ENCODE measurements at regions not wholly inside any gene's neighbourhood (a gene's known extent, or its start where the extent isn't known, plus 50 kb on each side); places are given as distances from the start of the nearest gene placed in this dataset.

DNA sequence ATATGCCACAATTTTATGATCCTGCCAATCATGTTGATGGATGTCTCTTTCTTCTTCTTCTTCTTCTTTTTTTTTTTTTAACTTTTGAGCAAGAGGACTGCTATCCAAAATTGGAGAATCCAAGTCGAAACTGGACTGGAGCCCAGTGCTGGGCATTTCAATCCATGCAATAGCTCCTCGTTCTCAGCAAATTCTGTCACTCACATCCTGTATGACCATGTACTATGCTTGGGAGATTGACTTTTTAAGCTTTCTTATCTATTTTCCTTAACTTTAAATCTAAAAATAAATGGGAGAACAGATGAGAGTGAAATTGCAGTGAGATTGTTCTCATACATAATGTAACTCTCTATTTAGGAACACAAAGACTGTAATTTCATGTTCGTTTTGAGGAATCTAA lies 123.0 kb upstream of the PUDP start:
- DNase-seq: no peak
- H3K9me3 Mint-ChIP-seq: no peaks in the 10 kb centered on the region
- POLR2A ChIA-PET: no interaction called here
- Histone ChIP-seq H3K4me1 (ENCODE audit: insufficient read depth, low read length) (no peaks in the 10 kb centered on the region), H3K27ac (ENCODE audit: low read depth, low read length) (no peak overlapping the region), H3K36me3 (ENCODE audit: insufficient read depth, low read length) (no peaks in the 10 kb centered on the region), H3K27me3 (ENCODE audit: insufficient read depth, low read length, poor library complexity, severe bottlenecking) (no peaks in the 10 kb centered on the region), H3K9me3 (ENCODE audit: low read length) (no peaks in the 10 kb centered on the region), H3K4me3 (ENCODE audit: low read length) (no peak overlapping the region)
- no peak overlapping the region for H3K27ac Mint-ChIP-seq
- no peak overlapping the region for H3K4me3 Mint-ChIP-seq
- H3K27me3 Mint-ChIP-seq: no peaks in the 10 kb centered on the region
- H3K4me1 Mint-ChIP-seq: no peaks in the 10 kb centered on the region
- peaks cover 0 to 5% (median 0%) of the 10 kb centered on the region in 3 donors for H3K36me3 Mint-ChIP-seq
- CTCF ChIA-PET: no interaction called here

DNA sequence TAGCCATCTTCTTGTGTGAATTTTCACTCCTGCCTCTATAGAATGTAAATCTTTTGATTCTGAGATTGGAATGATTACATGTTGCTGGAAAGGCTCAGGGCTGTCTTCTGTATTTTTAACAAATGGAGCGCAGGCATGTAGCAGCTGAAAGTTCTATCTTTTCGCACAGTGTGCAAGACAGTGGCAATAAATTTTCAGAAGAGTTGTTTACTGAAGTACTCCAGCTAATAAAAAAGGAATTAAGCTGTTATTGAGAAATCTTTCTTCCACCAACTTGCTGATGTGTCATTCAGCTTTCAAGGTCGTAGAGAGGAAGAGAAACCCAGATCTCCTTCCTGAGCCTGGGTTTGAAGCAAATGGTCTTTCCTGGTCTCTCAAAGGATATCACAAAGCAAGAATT lies 122.0 kb upstream of the PUDP start:
- Mint-ChIP-seq H3K36me3 (peaks cover 0 to 5% (median 0%) of the 10 kb centered on the region in 3 donors), H3K4me1 (no peaks in the 10 kb centered on the region), H3K27me3 (no peaks in the 10 kb centered on the region), H3K27ac (no peak overlapping the region), H3K4me3 (no peak overlapping the region), H3K9me3 (no peaks in the 10 kb centered on the region)
- Histone ChIP-seq H3K4me3 (ENCODE audit: low read length) (no peak overlapping the region), H3K36me3 (ENCODE audit: insufficient read depth, low read length) (no peaks in the 10 kb centered on the region), H3K27me3 (ENCODE audit: insufficient read depth, low read length, poor library complexity, severe bottlenecking) (no peaks in the 10 kb centered on the region), H3K4me1 (ENCODE audit: insufficient read depth, low read length) (no peaks in the 10 kb centered on the region), H3K27ac (ENCODE audit: low read depth, low read length) (no peak overlapping the region), H3K9me3 (ENCODE audit: low read length) (no peaks in the 10 kb centered on the region)
- POLR2A ChIA-PET: no interaction called here
- CTCF ChIA-PET: no interaction called here
- no peak for DNase-seq

GRCh38 chrX:7269589-7269988 lies 121.6 kb upstream of the PUDP start:
- no peak for DNase-seq
- H3K9me3 Mint-ChIP-seq: no peaks in the 10 kb centered on the region
- H3K4me3 Mint-ChIP-seq: no peak overlapping the region
- Histone ChIP-seq H3K27ac (ENCODE audit: low read depth, low read length) (no peak overlapping the region), H3K36me3 (ENCODE audit: insufficient read depth, low read length) (no peaks in the 10 kb centered on the region), H3K27me3 (ENCODE audit: insufficient read depth, low read length, poor library complexity, severe bottlenecking) (no peaks in the 10 kb centered on the region), H3K4me1 (ENCODE audit: insufficient read depth, low read length) (no peaks in the 10 kb centered on the region), H3K4me3 (ENCODE audit: low read length) (no peak overlapping the region), H3K9me3 (ENCODE audit: low read length) (no peaks in the 10 kb centered on the region)
- peaks cover 0 to 5% (median 0%) of the 10 kb centered on the region in 3 donors for H3K36me3 Mint-ChIP-seq
- no peak overlapping the region for H3K27ac Mint-ChIP-seq
- no peaks in the 10 kb centered on the region for H3K27me3 Mint-ChIP-seq
- ChIA-PET POLR2A (no interaction called here), CTCF (no interaction called here)
- no peaks in the 10 kb centered on the region for H3K4me1 Mint-ChIP-seq

DNA sequence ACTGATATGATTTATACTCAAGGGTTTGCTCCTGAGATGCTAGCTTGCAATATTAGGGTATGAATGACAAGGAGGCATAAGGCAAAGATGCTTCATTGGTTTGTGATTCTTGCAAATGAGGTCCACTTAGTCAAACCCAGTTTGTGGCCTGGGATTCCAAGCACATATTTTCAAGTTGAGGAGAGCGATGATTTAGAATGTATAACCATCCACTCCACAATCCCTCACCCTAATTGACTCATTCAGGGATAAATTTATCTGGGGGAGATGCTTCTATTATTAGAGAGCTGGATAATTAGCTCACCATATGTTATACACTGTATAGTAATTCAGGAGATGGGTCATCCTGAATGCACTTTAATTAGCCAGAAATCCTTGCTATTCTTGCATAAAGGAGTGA lies 118.3 kb upstream of the PUDP start:
- Histone ChIP-seq H3K9me3 (ENCODE audit: low read length) (no peaks in the 10 kb centered on the region), H3K4me3 (ENCODE audit: low read length) (no peak overlapping the region), H3K4me1 (ENCODE audit: insufficient read depth, low read length) (no peaks in the 10 kb centered on the region), H3K36me3 (ENCODE audit: insufficient read depth, low read length) (no peaks in the 10 kb centered on the region), H3K27me3 (ENCODE audit: insufficient read depth, low read length, poor library complexity, severe bottlenecking) (no peaks in the 10 kb centered on the region), H3K27ac (ENCODE audit: low read depth, low read length) (no peak overlapping the region)
- no peaks in the 10 kb centered on the region for H3K27me3 Mint-ChIP-seq
- ChIA-PET CTCF (no interaction called here), POLR2A (no interaction called here)
- no peak overlapping the region for H3K27ac Mint-ChIP-seq
- no peak for DNase-seq
- H3K9me3 Mint-ChIP-seq: no peaks in the 10 kb centered on the region
- H3K4me1 Mint-ChIP-seq: no peaks in the 10 kb centered on the region
- no peak overlapping the region for H3K4me3 Mint-ChIP-seq
- H3K36me3 Mint-ChIP-seq: peaks cover 6 to 14% (median 8%) of the 10 kb centered on the region in 3 donors

DNA sequence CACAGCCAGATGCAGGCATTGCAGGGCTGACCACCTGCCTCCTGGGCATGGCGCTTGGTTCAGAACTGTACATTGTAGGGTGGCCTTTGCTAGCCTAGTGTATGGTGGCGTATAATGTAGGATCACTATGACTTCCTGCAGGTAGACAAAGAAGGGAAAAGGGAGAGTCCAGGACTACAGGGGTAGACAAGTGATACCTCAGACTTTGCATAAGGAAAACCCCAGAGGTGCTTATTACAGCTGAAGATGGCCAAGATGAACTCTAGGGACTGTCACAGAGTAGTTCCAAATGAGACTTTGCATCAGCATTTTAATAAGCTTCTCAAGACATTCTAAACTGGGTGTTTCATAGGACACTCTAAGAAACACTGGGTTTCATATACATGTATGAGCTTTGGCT lies 116.4 kb upstream of the PUDP start:
- POLR2A ChIA-PET: no interaction called here
- no peak overlapping the region for H3K4me3 Mint-ChIP-seq
- H3K36me3 Mint-ChIP-seq: peaks cover 18 to 22% (median 21%) of the 10 kb centered on the region in 3 donors
- H3K9me3 Mint-ChIP-seq: peaks cover 0 to 2% (median 0%) of the 10 kb centered on the region in 5 donors
- Histone ChIP-seq H3K9me3 (ENCODE audit: low read length) (no peaks in the 10 kb centered on the region), H3K36me3 (ENCODE audit: insufficient read depth, low read length) (no peaks in the 10 kb centered on the region), H3K4me1 (ENCODE audit: insufficient read depth, low read length) (no peaks in the 10 kb centered on the region), H3K4me3 (ENCODE audit: low read length) (no peak overlapping the region), H3K27me3 (ENCODE audit: insufficient read depth, low read length, poor library complexity, severe bottlenecking) (no peaks in the 10 kb centered on the region), H3K27ac (ENCODE audit: low read depth, low read length) (no peak overlapping the region)
- CTCF ChIA-PET: no interaction called here
- no peaks in the 10 kb centered on the region for H3K27me3 Mint-ChIP-seq
- no peak for DNase-seq
- H3K27ac Mint-ChIP-seq: no peak overlapping the region
- H3K4me1 Mint-ChIP-seq: no peaks in the 10 kb centered on the region

DNA sequence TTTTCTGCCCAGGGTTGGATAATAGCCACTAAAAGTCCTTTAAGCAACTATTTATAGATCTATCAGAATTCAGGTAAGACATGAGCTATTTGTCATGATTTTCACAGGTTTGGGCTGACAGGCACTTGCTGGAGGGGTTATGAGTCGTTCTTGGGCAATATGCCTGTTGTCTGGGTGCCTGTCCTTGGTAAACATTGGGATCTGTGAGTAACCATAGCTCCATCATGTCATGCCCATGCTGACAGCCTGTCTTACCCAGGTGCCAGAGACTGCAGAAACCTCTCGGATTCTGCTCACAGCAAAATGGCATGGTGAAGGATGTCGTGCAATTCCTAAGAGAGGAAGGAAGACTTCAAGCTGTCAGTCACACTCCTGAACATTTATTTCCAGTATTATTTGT lies 116.0 kb upstream of the PUDP start:
- Mint-ChIP-seq H3K27ac (no peak overlapping the region), H3K27me3 (no peaks in the 10 kb centered on the region), H3K4me3 (no peak overlapping the region), H3K9me3 (peaks cover 0 to 3% (median 0%) of the 10 kb centered on the region in 5 donors), H3K36me3 (peaks cover 20 to 25% (median 24%) of the 10 kb centered on the region in 3 donors), H3K4me1 (no peaks in the 10 kb centered on the region)
- no peaks in the 10 kb centered on the region for H3K36me3 ChIP-seq (ENCODE audit: insufficient read depth, low read length)
- H3K27ac ChIP-seq (ENCODE audit: low read depth, low read length): no peak overlapping the region
- H3K4me1 ChIP-seq (ENCODE audit: insufficient read depth, low read length): no peaks in the 10 kb centered on the region
- DNase-seq: no peak
- CTCF ChIA-PET: no interaction called here
- POLR2A ChIA-PET: no interaction called here
- no peaks in the 10 kb centered on the region for H3K9me3 ChIP-seq (ENCODE audit: low read length)
- no peak overlapping the region for H3K4me3 ChIP-seq (ENCODE audit: low read length)
- H3K27me3 ChIP-seq (ENCODE audit: insufficient read depth, low read length, poor library complexity, severe bottlenecking): no peaks in the 10 kb centered on the region

DNA sequence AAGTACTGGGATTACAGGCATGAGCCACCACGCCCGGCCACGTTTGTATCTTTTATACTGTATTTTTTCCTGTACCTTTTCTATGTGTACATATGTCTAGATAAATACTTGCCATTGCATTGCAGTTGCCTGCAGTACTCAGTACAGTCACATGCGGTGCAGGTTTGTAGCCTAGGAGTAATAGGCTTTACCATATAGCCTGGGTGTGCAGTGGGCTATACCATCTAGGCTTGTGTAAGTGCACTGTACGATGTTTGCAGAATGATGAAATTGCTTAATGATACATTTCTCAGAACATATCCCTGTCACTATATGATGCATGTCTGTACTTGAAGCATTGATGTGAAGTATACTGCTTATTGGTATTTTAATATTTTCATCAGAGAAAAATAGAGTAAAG lies 115.4 kb upstream of the PUDP start:
- no peaks in the 10 kb centered on the region for H3K27me3 Mint-ChIP-seq
- POLR2A ChIA-PET: no interaction called here

DNA sequence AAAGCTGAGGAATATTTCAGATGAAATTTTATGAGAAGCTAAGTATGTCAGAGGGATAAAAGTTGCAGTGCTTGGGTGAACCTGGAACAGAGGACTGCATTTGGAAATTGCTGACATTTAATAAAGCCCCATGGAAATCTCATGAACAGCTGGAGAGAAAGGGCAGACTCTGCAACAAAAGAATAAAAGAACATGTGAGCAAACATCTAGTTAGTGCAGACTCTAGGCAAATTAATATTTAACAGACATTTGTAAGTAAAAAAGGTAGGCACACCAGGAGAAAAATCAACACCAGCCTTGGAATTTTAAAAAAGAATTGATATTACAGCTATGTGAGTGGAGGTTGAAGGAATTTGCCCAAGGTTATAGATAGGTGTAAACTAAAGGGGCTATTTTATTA lies 114.6 kb upstream of the PUDP start:
- Histone ChIP-seq H3K36me3 (ENCODE audit: insufficient read depth, low read length) (no peaks in the 10 kb centered on the region), H3K4me1 (ENCODE audit: insufficient read depth, low read length) (no peaks in the 10 kb centered on the region), H3K9me3 (ENCODE audit: low read length) (no peaks in the 10 kb centered on the region), H3K27me3 (ENCODE audit: insufficient read depth, low read length, poor library complexity, severe bottlenecking) (no peaks in the 10 kb centered on the region), H3K27ac (ENCODE audit: low read depth, low read length) (no peak overlapping the region), H3K4me3 (ENCODE audit: low read length) (no peak overlapping the region)
- CTCF ChIA-PET: no interaction called here
- Mint-ChIP-seq H3K4me3 (no peak overlapping the region), H3K4me1 (no peaks in the 10 kb centered on the region), H3K27me3 (no peaks in the 10 kb centered on the region), H3K36me3 (peaks cover 27 to 37% (median 29%) of the 10 kb centered on the region in 3 donors), H3K27ac (no peak overlapping the region), H3K9me3 (peaks cover 0 to 3% (median 0%) of the 10 kb centered on the region in 5 donors)
- POLR2A ChIA-PET: no interaction called here
- no peak for DNase-seq

More for the DNA sequence above, 115.4 kb upstream of the PUDP start:
- no peaks in the 10 kb centered on the region for H3K9me3 ChIP-seq (ENCODE audit: low read length)
- H3K4me1 ChIP-seq (ENCODE audit: insufficient read depth, low read length): no peaks in the 10 kb centered on the region
- H3K36me3 Mint-ChIP-seq: peaks cover 22 to 30% (median 26%) of the 10 kb centered on the region in 3 donors
- no peak overlapping the region for H3K4me3 ChIP-seq (ENCODE audit: low read length)
- DNase-seq: no peak
- H3K4me1 Mint-ChIP-seq: no peaks in the 10 kb centered on the region
- H3K27me3 ChIP-seq (ENCODE audit: insufficient read depth, low read length, poor library complexity, severe bottlenecking): no peaks in the 10 kb centered on the region
- peaks cover 0 to 3% (median 0%) of the 10 kb centered on the region in 5 donors for H3K9me3 Mint-ChIP-seq
- no peak overlapping the region for H3K27ac ChIP-seq (ENCODE audit: low read depth, low read length)
- no peak overlapping the region for H3K4me3 Mint-ChIP-seq
- no peaks in the 10 kb centered on the region for H3K36me3 ChIP-seq (ENCODE audit: insufficient read depth, low read length)
- H3K27ac Mint-ChIP-seq: no peak overlapping the region
- CTCF ChIA-PET: no interaction called here

DNA sequence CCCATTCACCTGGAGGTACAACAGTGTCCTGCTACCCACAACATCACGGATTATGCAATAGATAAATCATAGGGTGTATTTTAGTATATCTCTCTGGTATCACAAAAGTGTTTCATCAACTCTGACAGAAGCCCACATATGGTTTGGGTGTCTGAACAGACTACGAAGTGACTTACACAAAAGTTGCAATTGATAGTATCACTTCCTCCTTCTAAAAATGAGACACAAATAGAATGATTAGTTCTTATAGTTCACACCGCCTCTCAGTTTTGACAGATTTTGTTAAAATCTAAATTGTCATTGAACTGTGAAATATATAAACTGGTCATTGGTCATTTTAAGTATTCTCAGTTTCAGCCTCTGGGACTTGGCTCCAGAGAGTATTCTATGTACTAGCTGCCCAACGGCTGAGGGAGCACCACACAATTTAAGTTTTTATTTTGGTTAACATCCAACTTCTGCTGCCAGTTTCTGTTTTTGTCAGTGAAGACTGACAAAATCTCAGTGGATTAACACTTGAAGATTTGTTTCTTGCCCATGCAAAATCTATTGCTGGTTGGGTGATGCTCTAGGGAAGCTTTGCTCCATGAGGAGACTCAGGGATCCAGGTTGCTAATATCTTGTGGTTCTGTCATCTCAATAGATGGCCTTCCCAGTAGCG lies 113.8 kb upstream of the PUDP start:
- H3K4me3 Mint-ChIP-seq: no peak overlapping the region
- no peaks in the 10 kb centered on the region for H3K27me3 ChIP-seq (ENCODE audit: insufficient read depth, low read length, poor library complexity, severe bottlenecking)
- CTCF ChIA-PET: no interaction called here
- no peak overlapping the region for H3K27ac ChIP-seq (ENCODE audit: low read depth, low read length)
- H3K27ac Mint-ChIP-seq: no peak overlapping the region
- peaks cover 0 to 6% (median 0%) of the 10 kb centered on the region in 5 donors for H3K9me3 Mint-ChIP-seq
- H3K4me3 ChIP-seq (ENCODE audit: low read length): no peak overlapping the region
- no peaks in the 10 kb centered on the region for H3K4me1 ChIP-seq (ENCODE audit: insufficient read depth, low read length)
- POLR2A ChIA-PET: no interaction called here
- no peaks in the 10 kb centered on the region for H3K27me3 Mint-ChIP-seq
- DNase-seq: no peak
- H3K9me3 ChIP-seq (ENCODE audit: low read length): no peaks in the 10 kb centered on the region
- H3K36me3 Mint-ChIP-seq: peaks cover 29 to 45% (median 30%) of the 10 kb centered on the region in 3 donors
- no peaks in the 10 kb centered on the region for H3K4me1 Mint-ChIP-seq
- H3K36me3 ChIP-seq (ENCODE audit: insufficient read depth, low read length): no peaks in the 10 kb centered on the region
